Sigmoid colon (tissue), 6 donors: ENCODE measurements at regions not wholly inside any gene's neighbourhood (a gene's known extent, or its start where the extent isn't known, plus 50 kb on each side); places are given as distances from the start of the nearest gene placed in this dataset.

Experiments
- DNase-seq: peaks from one replicate; pipeline ENCODE4 v3.0.0-alpha.2; 2019
- H3K27ac ChIP-seq, 4 donors: fragments of 200-600 bp; sonication (generic); one replicate each; pipeline ENCODE4 v1.5.1; 2016 to 2019; ENCODE audit warnings: mild to moderate bottlenecking in 1 of 4
- H3K27me3 ChIP-seq, 3 donors: fragments of 200-600 bp; sonication (generic); one replicate each; pipeline ENCODE4 v1.5.1; 2019; ENCODE audit warnings: mild to moderate bottlenecking in 1 of 3
- H3K36me3 ChIP-seq, 4 donors: fragments of 200-600 bp; sonication (generic); one replicate each; pipeline ENCODE4 v1.5.1; 2016 to 2019
- H3K4me1 ChIP-seq, 4 donors: fragments of 200-600 bp; sonication (generic); one replicate each; pipeline ENCODE4 v1.5.1; 2017 to 2019
- H3K4me3 ChIP-seq, 4 donors: fragments of 200-600 bp; sonication (generic); one replicate each; pipeline ENCODE4 v1.5.1; 2017 to 2019; ENCODE audit warnings: mild to moderate bottlenecking in 2 of 4, moderate library complexity in 1 of 4
- H3K9me3 ChIP-seq, 4 donors: fragments of 200-600 bp in 3 of 4; sonication (generic) in 3 of 4; one replicate each; pipeline versions ENCODE4 v1.5.1 to v1.6.1; 2013 to 2019
- EP300 ChIP-seq, 4 donors: sonication (generic); formaldehyde crosslinking; IDR thresholded peaks; one replicate each; pipeline ENCODE4 v1.6.1; 2017; ENCODE audit warnings: antibody characterized with exemption in 4 of 4
- POLR2A ChIP-seq, 2 donors: fragments of 450-650 bp; IDR thresholded peaks; one replicate each; pipeline ENCODE4 v1.6.1; 2016; ENCODE audit warnings: antibody characterized with exemption in 2 of 2, mild to moderate bottlenecking in 2 of 2, moderate library complexity in 2 of 2
- POLR2AphosphoS5 ChIP-seq, 4 donors: sonication (generic); formaldehyde crosslinking; IDR thresholded peaks; one replicate each; pipeline ENCODE4 v1.6.1; 2017; ENCODE audit warnings: antibody characterized with exemption in 4 of 4
- WGBS, 2 donors: extraction: QIAGEN DNeasy Blood & Tissue Kit; methylation state at CpG; one replicate each; pipeline ENCODE4 v1.1.7; 2013; 5-methylcytosine and 5-hydroxymethylcytosine counted together
- intact Hi-C: fragments of 100-400 bp; cut with DNase I; formaldehyde crosslinking; loops from one replicate; pipeline ENCODE4 v1.15.1; 2023
- TF ChIP-seq, protein P1 (sequence below), 4 experiments: fragments of 450-650 bp in 3 of 4; fragments of 200-600 bp in 1 of 4; IDR thresholded peaks; one replicate each; pipeline ENCODE4 v1.5.1; 2016 to 2019; ENCODE audit warnings: antibody characterized with exemption in 4 of 4, mild to moderate bottlenecking in 3 of 4, moderate library complexity in 2 of 4
- donor health status: healthy with polysubstance abuse.
- donor health status: healthy.

DNA sequence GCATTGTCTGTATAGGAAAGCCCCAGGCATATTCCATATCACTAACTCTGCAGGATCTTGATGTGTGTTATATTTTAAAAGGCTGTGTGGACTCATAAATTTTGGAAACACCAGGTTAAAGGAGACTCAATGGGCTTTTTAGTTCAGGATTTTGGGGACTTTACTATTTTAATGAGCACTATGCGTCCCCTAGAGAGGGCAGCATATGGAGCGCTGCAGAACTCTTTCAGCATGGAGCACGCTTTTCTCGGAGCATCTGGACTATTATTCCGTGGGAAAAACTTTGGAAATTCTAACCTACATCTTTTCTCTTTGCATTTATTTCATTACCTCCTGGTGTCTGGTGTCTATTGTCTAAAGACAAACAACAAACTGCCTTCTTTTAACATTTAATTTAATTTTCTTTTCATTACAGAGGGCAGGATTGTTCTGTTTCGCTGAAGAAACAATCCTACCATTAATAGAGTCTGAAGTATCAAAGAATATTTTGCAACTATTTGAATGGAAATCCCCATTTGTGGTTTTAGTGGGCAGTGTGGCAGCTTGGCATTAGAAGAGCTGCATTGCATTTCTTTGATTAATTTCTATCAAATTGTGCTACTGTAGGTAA, 399.9 kb upstream of the HSF2 start:
- no peak for DNase-seq
- Histone ChIP-seq H3K9me3 (no peaks in the 10 kb centered on the region), H3K4me3 (no peak overlapping the region), H3K36me3 (no peaks in the 10 kb centered on the region), H3K27ac (no peak overlapping the region), H3K4me1 (no peaks in the 10 kb centered on the region), H3K27me3 (no peaks in the 10 kb centered on the region)
- WGBS, 2 donors: 87 to 89% methylated on average over 6 of the region's 6 CpGs
- intact Hi-C loops: no loop called here
- TF ChIP-seq EP300 (IDR thresholded peaks at IDR 0.05) (no peak), POLR2AphosphoS5 (IDR thresholded peaks at IDR 0.05) (no peak), POLR2A (IDR thresholded peaks at IDR 0.05) (no peak)
- TF ChIP-seq, protein P1, sequence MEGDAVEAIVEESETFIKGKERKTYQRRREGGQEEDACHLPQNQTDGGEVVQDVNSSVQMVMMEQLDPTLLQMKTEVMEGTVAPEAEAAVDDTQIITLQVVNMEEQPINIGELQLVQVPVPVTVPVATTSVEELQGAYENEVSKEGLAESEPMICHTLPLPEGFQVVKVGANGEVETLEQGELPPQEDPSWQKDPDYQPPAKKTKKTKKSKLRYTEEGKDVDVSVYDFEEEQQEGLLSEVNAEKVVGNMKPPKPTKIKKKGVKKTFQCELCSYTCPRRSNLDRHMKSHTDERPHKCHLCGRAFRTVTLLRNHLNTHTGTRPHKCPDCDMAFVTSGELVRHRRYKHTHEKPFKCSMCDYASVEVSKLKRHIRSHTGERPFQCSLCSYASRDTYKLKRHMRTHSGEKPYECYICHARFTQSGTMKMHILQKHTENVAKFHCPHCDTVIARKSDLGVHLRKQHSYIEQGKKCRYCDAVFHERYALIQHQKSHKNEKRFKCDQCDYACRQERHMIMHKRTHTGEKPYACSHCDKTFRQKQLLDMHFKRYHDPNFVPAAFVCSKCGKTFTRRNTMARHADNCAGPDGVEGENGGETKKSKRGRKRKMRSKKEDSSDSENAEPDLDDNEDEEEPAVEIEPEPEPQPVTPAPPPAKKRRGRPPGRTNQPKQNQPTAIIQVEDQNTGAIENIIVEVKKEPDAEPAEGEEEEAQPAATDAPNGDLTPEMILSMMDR (IDR thresholded peaks at IDR 0.05): no peak

DNA sequence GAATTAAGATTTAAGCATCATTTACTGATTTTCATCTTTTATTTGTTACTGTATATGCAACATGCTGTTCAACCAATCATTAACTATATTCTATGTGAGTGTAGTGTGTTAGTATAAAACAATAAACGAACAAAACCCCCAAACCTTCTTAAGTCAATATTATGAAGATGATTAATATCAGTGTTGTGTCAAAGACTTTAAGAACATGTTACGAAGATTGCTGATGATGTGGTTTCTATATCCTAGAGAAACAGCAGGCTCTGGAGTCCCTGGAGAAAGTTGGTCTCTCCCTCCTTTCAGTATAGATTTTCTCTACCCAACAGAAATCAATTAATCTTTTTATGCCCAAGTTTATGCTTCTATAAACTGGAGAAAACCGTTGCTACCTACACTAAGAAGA, 393.8 kb upstream of the HSF2 start:
- H3K36me3 ChIP-seq: no peaks in the 10 kb centered on the region
- no peak overlapping the region for H3K4me3 ChIP-seq
- WGBS, 2 donors: 38 to 71% methylated on average over 3 of the region's 3 CpGs
- H3K4me1 ChIP-seq: no peaks in the 10 kb centered on the region
- intact Hi-C loops: no loop called here
- TF ChIP-seq EP300 (IDR thresholded peaks at IDR 0.05): no peak
- TF ChIP-seq POLR2AphosphoS5 (IDR thresholded peaks at IDR 0.05): no peak
- no peak for TF ChIP-seq POLR2A (IDR thresholded peaks at IDR 0.05)
- TF ChIP-seq, protein P1 (IDR thresholded peaks at IDR 0.05): no peak
- H3K27me3 ChIP-seq: no peaks in the 10 kb centered on the region
- H3K9me3 ChIP-seq: no peaks in the 10 kb centered on the region
- H3K27ac ChIP-seq: no peak overlapping the region
- no peak for DNase-seq

DNA sequence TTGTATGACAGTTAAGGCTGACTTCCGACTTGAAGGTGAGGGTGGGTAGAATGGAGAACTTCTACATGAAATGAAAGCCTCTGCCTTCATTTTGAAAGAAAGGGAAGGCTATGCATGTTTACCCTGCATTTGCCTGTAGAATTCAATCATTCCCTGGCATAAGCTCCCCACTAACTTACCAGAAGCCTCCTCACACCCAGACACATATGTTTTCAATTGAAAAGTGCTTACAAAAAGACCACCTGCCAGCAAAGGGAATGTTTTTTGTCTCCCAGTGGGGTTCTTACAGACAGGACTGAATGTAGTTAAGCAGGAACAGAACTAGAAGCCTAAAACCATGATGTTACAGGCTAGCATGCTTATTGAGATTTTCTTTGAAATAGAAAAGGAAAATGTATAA, 392.1 kb upstream of the HSF2 start:
- no peaks in the 10 kb centered on the region for H3K9me3 ChIP-seq
- intact Hi-C loops: no loop called here
- no peaks in the 10 kb centered on the region for H3K36me3 ChIP-seq
- no peak overlapping the region for H3K27ac ChIP-seq
- DNase-seq: no peak
- no peak overlapping the region for H3K4me3 ChIP-seq
- TF ChIP-seq POLR2AphosphoS5 (IDR thresholded peaks at IDR 0.05) (no peak), EP300 (IDR thresholded peaks at IDR 0.05) (no peak), POLR2A (IDR thresholded peaks at IDR 0.05) (no peak)
- TF ChIP-seq, protein P1 (IDR thresholded peaks at IDR 0.05): no peak
- WGBS, 2 donors: 20 to 31% methylated on average over 1 of the region's 1 CpG
- H3K4me1 ChIP-seq: no peaks in the 10 kb centered on the region
- no peaks in the 10 kb centered on the region for H3K27me3 ChIP-seq

DNA sequence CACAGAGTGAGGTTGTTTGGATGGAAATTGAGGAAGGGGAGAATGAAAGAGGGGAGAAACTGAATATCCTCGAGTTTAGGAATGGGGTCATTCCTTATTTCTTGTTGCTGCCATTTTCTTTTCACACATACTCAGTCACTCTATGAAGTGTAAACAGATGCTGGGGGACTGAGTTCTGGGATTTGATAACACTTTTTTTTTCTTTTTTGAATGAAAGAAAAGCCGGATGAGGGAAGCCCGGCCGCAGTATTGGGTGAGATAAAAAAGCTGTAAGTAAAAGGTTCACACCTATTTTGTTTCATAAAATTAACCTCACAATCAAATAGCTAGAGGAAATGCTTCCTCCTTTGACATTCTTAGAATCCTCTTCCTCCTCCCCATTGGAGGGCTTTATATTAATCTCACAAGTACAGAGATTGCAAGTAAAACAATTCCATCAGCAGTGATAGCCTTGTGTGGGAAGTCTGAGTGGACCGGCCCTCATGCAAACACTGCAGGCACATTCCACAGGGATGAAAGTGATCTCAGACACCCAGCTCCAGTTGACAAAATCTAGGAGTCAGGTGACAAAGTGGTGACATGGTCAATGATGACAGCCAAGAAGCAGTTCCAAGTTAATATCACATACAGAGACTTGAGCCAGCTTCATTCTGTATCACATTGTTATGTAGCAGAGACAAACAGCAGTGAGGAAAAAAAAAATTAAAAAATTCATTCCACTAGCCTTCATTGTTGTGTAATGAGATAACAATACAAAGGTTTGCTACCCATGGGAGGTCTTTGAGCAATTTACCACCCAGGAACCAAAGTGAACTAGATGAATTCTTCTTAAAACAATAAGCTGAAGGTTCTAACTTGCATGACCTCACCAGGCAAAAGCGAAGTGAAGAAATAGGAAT, 391.1 kb upstream of the HSF2 start:
- intact Hi-C loops: no loop called here
- no peak overlapping the region for H3K27ac ChIP-seq
- no peak overlapping the region for H3K4me3 ChIP-seq
- H3K4me1 ChIP-seq: no peaks in the 10 kb centered on the region
- WGBS, 2 donors: 64 to 67% methylated on average over 6 of the region's 6 CpGs
- no peaks in the 10 kb centered on the region for H3K9me3 ChIP-seq
- no peak for DNase-seq
- no peaks in the 10 kb centered on the region for H3K36me3 ChIP-seq
- TF ChIP-seq, protein P1 (IDR thresholded peaks at IDR 0.05): no peak
- TF ChIP-seq EP300 (IDR thresholded peaks at IDR 0.05) (no peak), POLR2AphosphoS5 (IDR thresholded peaks at IDR 0.05) (no peak), POLR2A (IDR thresholded peaks at IDR 0.05) (no peak)
- no peaks in the 10 kb centered on the region for H3K27me3 ChIP-seq
